SJCRH30 (cell line): ENCODE measurements at regions not wholly inside any gene's neighbourhood (a gene's known extent, or its start where the extent isn't known, plus 50 kb on each side); places are given as distances from the start of the nearest gene placed in this dataset.

ENCODE experiments used
- DNase-seq, 2 experiments: peaks; one replicate each; pipeline ENCODE4 v3.0.0-alpha.2; 2015 to 2020
- H3K27ac ChIP-seq: fragments of 250-450 bp; sonication (Bioruptor Pico); 2 replicates; pipeline ENCODE4 v1.5.1; 2020; ENCODE audit warnings: mild to moderate bottlenecking, moderate library complexity
- H3K27me3 ChIP-seq: fragments of 250-450 bp; sonication (Bioruptor Pico); 2 replicates; pipeline ENCODE4 v1.5.1; 2020; ENCODE audit warnings: mild to moderate bottlenecking, moderate library complexity
- H3K36me3 ChIP-seq: fragments of 250-450 bp; sonication (Bioruptor Pico); 2 replicates; pipeline ENCODE4 v1.5.1; 2020; ENCODE audit warnings: mild to moderate bottlenecking, moderate library complexity
- H3K4me1 ChIP-seq: fragments of 250-450 bp; sonication (Bioruptor Pico); 2 replicates; pipeline ENCODE4 v1.5.1; 2020; ENCODE audit warnings: mild to moderate bottlenecking, moderate library complexity
- H3K4me3 ChIP-seq: fragments of 250-450 bp; sonication (Bioruptor Pico); 2 replicates; pipeline ENCODE4 v1.5.1; 2020; ENCODE audit warnings: mild to moderate bottlenecking, moderate library complexity
- H3K9me3 ChIP-seq: fragments of 250-450 bp; sonication (Bioruptor Pico); replicated peaks from 2 replicates; pipeline ENCODE4 v1.5.1; 2020; ENCODE audit warnings: mild to moderate bottlenecking, moderate library complexity

DNA sequence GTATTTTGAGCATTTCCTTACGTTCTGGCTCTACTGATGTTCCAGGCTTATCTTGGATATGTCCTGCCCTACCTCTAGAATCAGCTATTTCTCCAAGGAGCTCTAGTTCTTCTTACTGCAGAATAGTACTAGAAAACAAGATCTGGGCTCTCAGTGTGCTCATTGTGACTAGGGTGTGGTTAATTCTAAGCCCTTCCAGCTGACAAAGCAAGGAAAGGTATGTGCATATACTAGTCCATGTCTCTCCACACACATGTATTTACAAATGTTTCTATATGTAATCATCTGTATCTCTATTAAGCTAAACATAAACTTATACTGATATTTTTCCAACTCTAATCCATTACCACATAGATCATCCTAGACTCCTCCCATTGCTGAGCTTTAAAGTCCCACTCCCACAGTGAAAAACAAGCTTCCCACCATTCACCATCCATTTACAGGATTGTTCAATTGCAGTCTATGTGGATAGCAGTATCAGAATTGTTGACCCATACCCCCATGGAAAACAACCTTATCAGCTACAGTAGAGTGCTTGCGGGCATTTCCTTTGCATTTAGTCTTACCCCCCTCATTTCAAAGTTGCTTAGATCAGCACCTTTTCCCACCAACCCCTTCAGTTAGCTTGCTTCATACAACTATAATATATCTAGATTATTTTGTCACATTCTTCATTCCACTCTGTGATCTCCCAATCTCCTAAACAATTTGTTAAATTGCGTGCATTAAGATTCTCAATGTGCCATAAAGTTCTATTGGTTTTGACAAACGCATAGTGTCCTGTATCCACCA, 194.5 kb downstream of the SOX9 start:
- Histone ChIP-seq H3K27ac (no peak overlapping the region), H3K9me3 (no peaks in the 10 kb centered on the region; the same call in 1 of the 2 replicates), H3K27me3 (no peaks in the 10 kb centered on the region), H3K36me3 (no peaks in the 10 kb centered on the region), H3K4me1 (no peaks in the 10 kb centered on the region; the same call in 1 of the 2 replicates), H3K4me3 (no peak overlapping the region)
- DNase-seq, result no peak

DNA sequence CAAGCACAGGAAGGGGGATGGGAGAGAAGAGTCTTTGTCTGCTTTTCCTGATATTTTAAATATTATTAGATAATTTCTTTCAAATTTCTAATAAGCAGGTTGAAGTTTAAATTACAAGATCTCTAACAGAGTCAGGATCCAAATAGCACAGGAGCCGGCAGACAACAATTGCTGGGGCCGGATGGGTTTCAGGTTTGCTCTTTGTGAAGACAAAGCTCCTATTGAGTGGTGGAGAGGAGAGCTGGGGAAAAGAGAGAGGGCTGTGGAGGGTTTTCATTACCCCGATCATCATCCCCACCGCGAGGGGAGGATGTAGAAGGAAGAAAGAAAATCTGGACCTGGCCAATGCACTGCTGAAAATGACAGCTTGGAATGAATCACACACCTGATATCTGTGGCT, 197.3 kb downstream of the SOX9 start:
- no peaks in the 10 kb centered on the region; the same call in 1 of the 2 replicates for H3K9me3 ChIP-seq
- no peaks in the 10 kb centered on the region for H3K27me3 ChIP-seq
- no peak overlapping the region for H3K4me3 ChIP-seq
- no peak overlapping the region for H3K27ac ChIP-seq
- H3K36me3 ChIP-seq, result no peaks in the 10 kb centered on the region
- DNase-seq, result peak in 1 of 2 experiments; percentile 52
- H3K4me1 ChIP-seq, result no peaks in the 10 kb centered on the region; the same call in 1 of the 2 replicates

DNA sequence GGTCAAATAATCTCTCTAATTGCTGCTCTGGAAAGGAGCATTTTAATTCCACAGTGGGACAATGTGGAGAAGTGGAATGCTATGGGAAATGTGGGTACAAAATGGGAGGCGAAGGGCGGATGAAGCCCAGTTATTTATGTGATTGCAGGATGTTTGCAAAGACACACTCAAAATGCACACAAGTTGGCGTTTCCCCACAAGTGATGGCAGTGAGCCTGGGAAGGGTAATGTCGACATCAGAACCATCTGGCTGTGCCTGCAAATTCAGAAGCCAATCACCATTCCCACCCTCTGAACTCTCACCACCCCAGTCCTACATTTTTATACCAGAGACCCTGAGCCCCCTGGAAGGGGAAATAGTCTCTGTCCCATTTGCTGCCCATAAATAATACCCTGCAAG, 201.1 kb downstream of the SOX9 start:
- Histone ChIP-seq H3K4me1 (no peaks in the 10 kb centered on the region), H3K36me3 (no peaks in the 10 kb centered on the region), H3K27ac (no peak overlapping the region), H3K27me3 (no peaks in the 10 kb centered on the region), H3K9me3 (no peaks in the 10 kb centered on the region; the same call in 1 of the 2 replicates), H3K4me3 (no peak overlapping the region)
- DNase-seq, result no peak

- Histone ChIP-seq H3K4me3 (no peak overlapping the region), H3K9me3 (no peaks in the 10 kb centered on the region), H3K36me3 (no peaks in the 10 kb centered on the region), H3K27ac (no peak overlapping the region), H3K27me3 (no peaks in the 10 kb centered on the region), H3K4me1 (peaks cover 24% of the 10 kb centered on the region)
- DNase-seq, result no peak
These were observed 211.5 kb downstream of the SOX9 start for GRCh38 chr17:72332367-72332766.

- no peak for DNase-seq
- H3K27me3 ChIP-seq, result no peaks in the 10 kb centered on the region
- H3K4me3 ChIP-seq, result no peak overlapping the region
- no peak overlapping the region for H3K27ac ChIP-seq
- peaks cover 36% of the 10 kb centered on the region for H3K4me1 ChIP-seq
- no peaks in the 10 kb centered on the region for H3K9me3 ChIP-seq
- no peaks in the 10 kb centered on the region for H3K36me3 ChIP-seq
These were observed 212.8 kb downstream of the SOX9 start for GRCh38 chr17:72333570-72333969.

DNA sequence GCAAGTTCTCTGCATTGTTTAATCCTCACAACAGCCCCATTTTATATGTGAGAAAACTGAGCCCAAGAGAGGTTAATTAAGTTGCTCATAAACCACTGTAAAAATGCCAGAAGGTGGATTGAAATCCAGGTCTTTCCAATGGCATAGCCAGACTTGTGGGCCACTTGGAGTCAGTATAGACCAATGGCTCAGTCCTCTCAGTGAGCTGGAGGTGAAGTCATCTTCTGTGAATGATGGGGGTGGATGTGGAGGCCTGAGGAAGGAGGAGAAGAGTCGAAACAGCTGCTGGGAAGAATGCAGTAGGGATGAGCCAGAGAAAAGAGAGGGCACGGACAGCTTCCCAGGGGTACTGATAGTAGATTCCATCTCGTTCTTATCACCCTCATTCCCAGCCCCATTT, 213.4 kb downstream of the SOX9 start:
- H3K27me3 ChIP-seq, result no peaks in the 10 kb centered on the region
- no peaks in the 10 kb centered on the region for H3K9me3 ChIP-seq
- H3K36me3 ChIP-seq, result no peaks in the 10 kb centered on the region
- no peak overlapping the region for H3K4me3 ChIP-seq
- H3K27ac ChIP-seq, result peak overlapping the region; percentile 34
- DNase-seq, result peak; percentile 80 to 86
- peaks cover 41% of the 10 kb centered on the region for H3K4me1 ChIP-seq

- Histone ChIP-seq H3K36me3 (no peaks in the 10 kb centered on the region), H3K9me3 (no peaks in the 10 kb centered on the region), H3K27ac (no peak overlapping the region), H3K4me1 (peaks cover 55% of the 10 kb centered on the region), H3K27me3 (no peaks in the 10 kb centered on the region), H3K4me3 (no peak overlapping the region)
- DNase-seq, result no peak
These were observed 215.4 kb downstream of the SOX9 start for GRCh38 chr17:72336026-72336803.

DNA sequence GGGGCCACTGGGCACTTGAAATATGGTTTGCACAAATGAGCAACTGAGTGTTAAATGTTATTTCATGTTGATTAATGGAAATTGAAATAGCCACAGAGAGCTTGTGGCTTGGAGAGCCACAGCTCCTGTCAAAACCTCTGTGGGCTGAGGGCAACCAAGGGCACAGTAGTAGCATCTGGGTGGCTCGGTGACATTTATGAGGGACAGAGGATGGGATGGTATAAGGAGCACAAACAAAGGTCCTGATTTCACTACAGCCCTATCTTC, 215.9 kb downstream of the SOX9 start:
- Histone ChIP-seq H3K36me3 (no peaks in the 10 kb centered on the region), H3K4me3 (no peak overlapping the region), H3K27me3 (no peaks in the 10 kb centered on the region), H3K27ac (no peak overlapping the region), H3K4me1 (peaks cover 55% of the 10 kb centered on the region), H3K9me3 (no peaks in the 10 kb centered on the region)
- DNase-seq, result no peak

- Histone ChIP-seq H3K4me1 (peaks cover 53% of the 10 kb centered on the region), H3K4me3 (peak overlapping the region; percentile 3), H3K27me3 (no peaks in the 10 kb centered on the region), H3K9me3 (no peaks in the 10 kb centered on the region), H3K27ac (peak overlapping the region; percentile 97), H3K36me3 (no peaks in the 10 kb centered on the region)
- DNase-seq, result peak; percentile 50 to 82
These were observed 217.5 kb downstream of the SOX9 start for GRCh38 chr17:72338304-72338703.

DNA sequence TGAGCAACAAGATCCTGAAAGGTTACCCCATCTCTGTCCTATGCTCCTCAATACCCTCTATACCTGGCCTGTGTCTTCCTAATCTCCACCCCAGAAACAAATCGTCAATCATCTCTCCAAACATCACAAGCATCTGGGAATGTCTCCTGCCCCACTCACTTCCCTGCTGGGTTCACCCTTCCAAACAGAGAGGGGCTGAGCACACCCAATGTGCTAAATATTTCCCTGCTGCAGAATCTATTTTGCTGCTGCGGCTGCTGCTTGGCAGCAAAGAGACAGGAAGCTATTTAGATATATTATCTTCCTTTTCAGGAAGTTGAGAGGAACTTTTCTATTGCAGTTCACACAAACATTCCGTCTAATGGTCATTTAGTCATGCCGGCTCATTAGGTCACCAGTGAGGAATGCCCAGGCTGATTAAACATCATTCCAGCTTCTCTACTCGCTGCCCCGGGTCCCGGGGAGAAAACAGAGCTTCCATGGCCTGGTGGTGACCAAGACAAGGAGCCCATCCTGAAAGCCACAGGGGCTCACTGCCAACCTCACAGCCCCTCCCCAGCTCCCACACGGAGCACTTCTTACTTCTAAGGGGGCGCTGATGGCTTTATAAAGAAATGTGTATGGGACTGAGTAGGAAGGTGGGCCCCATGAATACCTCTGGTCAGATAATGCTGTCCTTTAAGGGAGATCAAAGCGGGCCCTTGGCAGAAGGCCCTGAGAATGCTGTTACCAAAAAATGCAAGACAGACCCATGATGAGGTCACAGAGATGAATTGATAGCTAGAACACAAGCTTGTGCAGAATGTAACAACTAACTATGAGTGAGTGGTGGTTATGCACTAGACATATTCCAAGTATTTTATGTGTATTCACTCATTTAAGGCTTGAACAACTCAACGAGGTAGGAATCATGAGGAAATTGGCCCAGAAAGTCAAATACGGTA, 218.3 kb downstream of the SOX9 start:
- Histone ChIP-seq H3K9me3 (no peaks in the 10 kb centered on the region), H3K36me3 (no peaks in the 10 kb centered on the region), H3K4me3 (peak overlapping the region; percentile 3), H3K27ac (peak overlapping the region; percentile 97), H3K4me1 (peaks cover 45% of the 10 kb centered on the region), H3K27me3 (no peaks in the 10 kb centered on the region)
- peak; percentile 95 for DNase-seq

- H3K4me1 ChIP-seq, result peaks cover 37% of the 10 kb centered on the region
These were observed 220.0 kb downstream of the SOX9 start for GRCh38 chr17:72340836-72341235.

DNA sequence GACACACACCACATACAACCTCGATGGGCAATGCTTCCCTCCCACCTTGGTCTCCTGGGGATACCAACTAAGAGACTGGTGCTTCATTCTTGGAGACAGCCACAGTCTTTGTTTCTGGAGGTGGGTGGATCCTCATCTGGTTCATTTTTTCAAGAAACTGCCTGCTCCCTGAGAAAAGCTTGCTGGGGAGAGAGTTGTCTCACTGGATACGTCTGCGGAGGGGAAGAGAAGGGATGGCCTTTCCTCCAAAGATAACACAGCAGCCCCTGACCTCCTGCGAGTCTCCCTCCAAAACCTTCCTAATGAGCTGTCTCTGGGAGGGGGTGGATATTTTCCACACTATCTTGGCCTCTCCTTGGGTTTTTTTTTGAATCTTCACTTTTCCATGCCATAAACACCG, 221.2 kb downstream of the SOX9 start:
- Histone ChIP-seq H3K36me3 (no peaks in the 10 kb centered on the region), H3K4me1 (peaks cover 34% of the 10 kb centered on the region), H3K4me3 (no peak overlapping the region), H3K27me3 (no peaks in the 10 kb centered on the region), H3K27ac (no peak overlapping the region), H3K9me3 (no peaks in the 10 kb centered on the region)
- DNase-seq, result no peak

More at GRCh38 chr17:72340836-72341235, 220.0 kb downstream of the SOX9 start:
- H3K4me3 ChIP-seq, result no peak overlapping the region
- DNase-seq, result no peak
- no peak overlapping the region for H3K27ac ChIP-seq
- no peaks in the 10 kb centered on the region for H3K36me3 ChIP-seq
- H3K9me3 ChIP-seq, result no peaks in the 10 kb centered on the region
- H3K27me3 ChIP-seq, result no peaks in the 10 kb centered on the region

GRCh38 chr17:72342627-72343527, 222.1 kb downstream of the SOX9 start:
- no peaks in the 10 kb centered on the region for H3K27me3 ChIP-seq
- H3K27ac ChIP-seq, result no peak overlapping the region
- H3K36me3 ChIP-seq, result no peaks in the 10 kb centered on the region
- DNase-seq, result no peak
- no peaks in the 10 kb centered on the region for H3K9me3 ChIP-seq
- no peak overlapping the region for H3K4me3 ChIP-seq
- peaks cover 26% of the 10 kb centered on the region for H3K4me1 ChIP-seq

- no peaks in the 10 kb centered on the region for H3K9me3 ChIP-seq
- H3K27me3 ChIP-seq, result no peaks in the 10 kb centered on the region
- no peak overlapping the region for H3K27ac ChIP-seq
- H3K36me3 ChIP-seq, result no peaks in the 10 kb centered on the region
- DNase-seq, result no peak
- no peak overlapping the region for H3K4me3 ChIP-seq
- H3K4me1 ChIP-seq, result peaks cover 15% of the 10 kb centered on the region
These were observed 223.1 kb downstream of the SOX9 start for GRCh38 chr17:72343911-72344310.
